T-helper 17 cell (primary cell): ENCODE measurements at regions not wholly inside any gene's neighbourhood (a gene's known extent, or its start where the extent isn't known, plus 50 kb on each side); places are given as distances from the start of the nearest gene placed in this dataset.

Experiments
- ATAC-seq: fragments of 150-1000 bp; cut with Tn5 transposase; 2 replicates; pipeline ENCODE4 v1.10.0; 2021; ENCODE audit warnings: mild to moderate bottlenecking, moderate library complexity
- DNase-seq, 3 donors: peaks; one replicate each; pipeline versions ENCODE4 v3.0.0 to v3.0.0-alpha.2; 2020 to 2021
- H3K9me3 ChIP-seq: one replicate; pipeline ENCODE4 v1.7.0; 2013; ENCODE audit warnings: low read length, mild to moderate bottlenecking; ENCODE audit not compliant: control insufficient read depth, poor library complexity, severe bottlenecking
- H3K27ac Mint-ChIP-seq: one replicate; pipeline ENCODE4 v1.8.0; 2022; ENCODE audit warnings: mild to moderate bottlenecking, moderate library complexity, mixed read lengths
- H3K27me3 Mint-ChIP-seq: one replicate; pipeline ENCODE4 v1.8.0; 2022; ENCODE audit warnings: mixed read lengths
- H3K36me3 Mint-ChIP-seq: one replicate; pipeline ENCODE4 v1.8.0; 2022; ENCODE audit warnings: low read depth, mixed read lengths
- H3K4me1 Mint-ChIP-seq: one replicate; pipeline ENCODE4 v1.8.0; 2022; ENCODE audit warnings: mild to moderate bottlenecking, mixed read lengths
- H3K4me3 Mint-ChIP-seq: one replicate; pipeline ENCODE4 v1.8.0; 2022; ENCODE audit warnings: mild to moderate bottlenecking, moderate library complexity, mixed read lengths

GRCh38 chr16:73179705-73180331 is 131.9 kb upstream of the ZFHX3 start:
- ATAC-seq = no peak
- Mint-ChIP-seq H3K4me3 (no peak overlapping the region), H3K27ac (no peak overlapping the region), H3K27me3 (peaks cover 7% of the 10 kb centered on the region), H3K36me3 (no peaks in the 10 kb centered on the region), H3K4me1 (no peaks in the 10 kb centered on the region)
- no peaks in the 10 kb centered on the region for H3K9me3 ChIP-seq
- no peak for DNase-seq

GRCh38 chr16:73177729-73178295 is 129.9 kb upstream of the ZFHX3 start:
- no peaks in the 10 kb centered on the region for H3K36me3 Mint-ChIP-seq
- no peak overlapping the region for H3K4me3 Mint-ChIP-seq
- H3K27ac Mint-ChIP-seq = no peak overlapping the region
- H3K27me3 Mint-ChIP-seq = no peaks in the 10 kb centered on the region
- no peaks in the 10 kb centered on the region for H3K4me1 Mint-ChIP-seq
- no peaks in the 10 kb centered on the region for H3K9me3 ChIP-seq
- DNase-seq = no peak
- ATAC-seq = no peak

GRCh38 chr16:73176577-73177013 is 128.7 kb upstream of the ZFHX3 start:
- H3K4me1 Mint-ChIP-seq = no peaks in the 10 kb centered on the region
- no peaks in the 10 kb centered on the region for H3K27me3 Mint-ChIP-seq
- ATAC-seq (no peak), DNase-seq (no peak)
- no peak overlapping the region for H3K4me3 Mint-ChIP-seq
- H3K27ac Mint-ChIP-seq = no peak overlapping the region
- H3K9me3 ChIP-seq = no peaks in the 10 kb centered on the region
- H3K36me3 Mint-ChIP-seq = no peaks in the 10 kb centered on the region

GRCh38 chr16:73172973-73173709 is 125.2 kb upstream of the ZFHX3 start:
- no peak overlapping the region for H3K27ac Mint-ChIP-seq
- H3K4me3 Mint-ChIP-seq = no peak overlapping the region
- H3K4me1 Mint-ChIP-seq = peaks cover under 1% of the 10 kb centered on the region
- H3K27me3 Mint-ChIP-seq = no peaks in the 10 kb centered on the region
- no peaks in the 10 kb centered on the region for H3K9me3 ChIP-seq
- ATAC-seq = no peak
- DNase-seq = no peak
- H3K36me3 Mint-ChIP-seq = no peaks in the 10 kb centered on the region

GRCh38 chr16:73172241-73172972 is 124.5 kb upstream of the ZFHX3 start:
- DNase-seq = no peak
- H3K27me3 Mint-ChIP-seq = peaks cover 5% of the 10 kb centered on the region
- ATAC-seq = no peak
- no peaks in the 10 kb centered on the region for H3K36me3 Mint-ChIP-seq
- H3K4me3 Mint-ChIP-seq = no peak overlapping the region
- H3K9me3 ChIP-seq = no peaks in the 10 kb centered on the region
- H3K4me1 Mint-ChIP-seq = peaks cover 6% of the 10 kb centered on the region
- no peak overlapping the region for H3K27ac Mint-ChIP-seq

DNA sequence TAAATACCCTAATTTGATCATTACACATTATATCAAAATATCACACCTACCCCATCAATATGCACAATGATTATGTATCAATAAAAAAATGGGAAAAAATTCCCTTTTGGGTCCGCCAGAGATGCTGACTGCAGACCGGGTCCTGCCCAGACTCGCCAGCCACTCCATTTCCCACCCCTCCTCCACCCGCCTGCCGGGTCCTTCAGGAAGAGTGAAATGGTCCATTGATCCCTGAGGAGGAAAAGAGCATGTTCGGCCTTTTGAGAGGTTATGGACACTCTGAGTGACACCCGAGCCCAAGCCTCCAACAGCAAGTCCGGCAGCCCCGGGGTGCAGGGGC is 123.9 kb upstream of the ZFHX3 start:
- Mint-ChIP-seq H3K36me3 (no peaks in the 10 kb centered on the region), H3K4me1 (peaks cover 10% of the 10 kb centered on the region), H3K27ac (no peak overlapping the region), H3K27me3 (peaks cover 5% of the 10 kb centered on the region), H3K4me3 (no peak overlapping the region)
- ATAC-seq (no peak), DNase-seq (no peak)
- no peaks in the 10 kb centered on the region for H3K9me3 ChIP-seq

GRCh38 chr16:73171380-73171779 is 123.5 kb upstream of the ZFHX3 start:
- Mint-ChIP-seq H3K4me3 (no peak overlapping the region), H3K27ac (no peak overlapping the region), H3K4me1 (peaks cover 12% of the 10 kb centered on the region), H3K36me3 (no peaks in the 10 kb centered on the region), H3K27me3 (peaks cover 5% of the 10 kb centered on the region)
- ATAC-seq (no peak), DNase-seq (no peak)
- H3K9me3 ChIP-seq = no peaks in the 10 kb centered on the region

DNA sequence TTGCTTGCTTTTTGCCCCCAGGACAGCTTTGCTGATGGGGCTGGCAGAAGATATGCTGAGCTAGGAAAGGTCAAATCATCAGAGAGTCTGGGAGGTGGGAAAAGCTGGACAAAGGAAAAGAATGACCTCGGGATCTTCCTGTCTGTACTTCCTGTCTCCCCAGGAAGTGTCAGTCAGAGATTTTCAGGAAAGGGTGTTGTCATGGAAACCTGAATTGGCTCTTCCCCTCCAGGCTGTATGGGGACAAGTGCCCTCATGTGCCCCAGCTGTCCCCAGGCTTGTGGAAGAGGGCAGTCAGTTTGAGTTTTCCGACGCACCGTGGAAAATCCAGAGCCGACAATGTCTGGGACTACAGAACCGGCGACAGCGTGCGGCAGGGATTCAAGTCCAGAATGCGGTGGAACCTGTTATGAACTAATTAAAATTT is 122.7 kb upstream of the ZFHX3 start:
- DNase-seq = no peak
- peaks cover 5% of the 10 kb centered on the region for H3K27me3 Mint-ChIP-seq
- no peaks in the 10 kb centered on the region for H3K36me3 Mint-ChIP-seq
- peaks cover 16% of the 10 kb centered on the region for H3K4me1 Mint-ChIP-seq
- no peak for ATAC-seq
- H3K9me3 ChIP-seq = no peaks in the 10 kb centered on the region
- no peak overlapping the region for H3K27ac Mint-ChIP-seq
- no peak overlapping the region for H3K4me3 Mint-ChIP-seq

GRCh38 chr16:73166947-73167550 is 119.1 kb upstream of the ZFHX3 start:
- H3K27me3 Mint-ChIP-seq = peaks cover 5% of the 10 kb centered on the region
- H3K27ac Mint-ChIP-seq = no peak overlapping the region
- peaks cover 16% of the 10 kb centered on the region for H3K4me1 Mint-ChIP-seq
- H3K4me3 Mint-ChIP-seq = no peak overlapping the region
- ATAC-seq (no peak), DNase-seq (no peak)
- H3K9me3 ChIP-seq = no peaks in the 10 kb centered on the region
- H3K36me3 Mint-ChIP-seq = peaks cover 2% of the 10 kb centered on the region

DNA sequence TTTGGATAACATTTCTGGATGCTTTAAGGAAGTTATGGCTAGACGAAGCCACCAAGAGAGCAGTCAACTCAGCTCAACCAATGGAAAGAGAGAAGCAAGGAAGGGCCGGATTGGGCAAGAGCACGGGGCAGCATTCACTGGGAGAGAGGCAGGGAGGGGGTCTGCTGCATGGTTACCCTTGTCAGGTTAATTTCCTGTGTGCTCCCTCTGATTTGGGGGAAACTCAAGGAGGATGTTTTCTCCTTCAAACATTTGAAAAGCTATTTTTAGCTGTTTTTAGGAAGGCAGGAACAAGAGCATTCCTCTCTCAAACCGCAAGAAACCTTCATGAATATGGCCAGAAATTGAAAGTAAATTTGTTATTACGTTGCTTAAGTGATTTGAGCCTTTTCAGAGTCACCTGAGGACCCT is 118.5 kb upstream of the ZFHX3 start:
- Mint-ChIP-seq H3K4me1 (peaks cover 16% of the 10 kb centered on the region), H3K4me3 (no peak overlapping the region), H3K27me3 (peaks cover 5% of the 10 kb centered on the region), H3K36me3 (peaks cover 2% of the 10 kb centered on the region), H3K27ac (no peak overlapping the region)
- ATAC-seq (no peak), DNase-seq (no peak)
- H3K9me3 ChIP-seq = no peaks in the 10 kb centered on the region

DNA sequence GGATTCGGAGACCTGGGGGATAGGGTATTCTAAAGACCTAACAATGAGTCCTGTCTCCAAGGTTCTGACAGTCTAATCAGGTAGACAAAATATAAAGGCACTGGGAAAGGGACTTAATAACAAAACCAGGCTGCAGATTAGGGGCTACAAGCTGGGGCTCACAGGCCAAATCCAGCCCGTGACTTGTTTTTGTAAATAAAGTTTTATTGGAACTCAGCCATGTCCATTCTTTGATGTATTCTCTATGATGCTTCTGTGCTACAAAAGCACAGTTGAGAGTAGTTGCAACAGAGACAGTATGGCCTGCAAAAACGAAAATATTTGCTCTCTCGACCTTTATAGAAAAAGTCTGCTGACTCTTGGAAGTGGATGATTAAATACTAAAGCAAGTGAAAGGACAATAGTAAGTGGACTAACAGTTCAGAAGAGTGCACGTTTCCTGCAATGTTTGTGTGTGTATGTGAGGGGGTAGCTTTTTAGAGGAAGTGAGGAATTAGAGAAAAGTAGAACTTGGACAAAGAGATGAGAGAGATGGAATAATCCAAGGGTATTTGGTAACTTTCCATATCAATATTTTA is 115.4 kb upstream of the ZFHX3 start:
- no peak overlapping the region for H3K27ac Mint-ChIP-seq
- peaks cover 2% of the 10 kb centered on the region for H3K36me3 Mint-ChIP-seq
- ATAC-seq (no peak), DNase-seq (no peak)
- H3K4me3 Mint-ChIP-seq = no peak overlapping the region
- H3K4me1 Mint-ChIP-seq = peaks cover 16% of the 10 kb centered on the region
- H3K9me3 ChIP-seq = no peaks in the 10 kb centered on the region
- peaks cover 5% of the 10 kb centered on the region for H3K27me3 Mint-ChIP-seq

- no peak for ATAC-seq
- Mint-ChIP-seq H3K4me1 (peaks cover 7% of the 10 kb centered on the region), H3K27me3 (no peaks in the 10 kb centered on the region), H3K27ac (no peak overlapping the region), H3K4me3 (no peak overlapping the region), H3K36me3 (peaks cover 2% of the 10 kb centered on the region)
- H3K9me3 ChIP-seq = no peaks in the 10 kb centered on the region
- DNase-seq = no peak
Observed at GRCh38 chr16:73161977-73162376, 114.0 kb upstream of the ZFHX3 start.

GRCh38 chr16:73159296-73159695 is 111.4 kb upstream of the ZFHX3 start:
- ATAC-seq = no peak
- H3K9me3 ChIP-seq = no peaks in the 10 kb centered on the region
- Mint-ChIP-seq H3K4me1 (no peaks in the 10 kb centered on the region), H3K4me3 (no peak overlapping the region), H3K27ac (no peak overlapping the region), H3K27me3 (peaks cover 4% of the 10 kb centered on the region), H3K36me3 (peaks cover 2% of the 10 kb centered on the region)
- no peak for DNase-seq
